HG02840 (cell line): ENCODE measurements at regions not wholly inside any gene's neighbourhood (a gene's known extent, or its start where the extent isn't known, plus 50 kb on each side); places are given as distances from the start of the nearest gene placed in this dataset.
"Not testable (repeated sequence)": the region's sequence is repeated elsewhere in the genome, so short reads cannot be mapped to it uniquely, and the experiment has no call there.

Source experiments
- ATAC-seq: cut with Tn5 transposase; IDR thresholded peaks from one replicate; pipeline ENCODE4 v1.9.1; 2021; ENCODE audit warnings: mild to moderate bottlenecking, moderate library complexity, moderate number of reproducible peaks; ENCODE audit not compliant: unreplicated experiment, low FRiP score

- not testable (repeated sequence) for ATAC-seq
These were observed 954.6 kb upstream of the CDH18 start for GRCh38 chr5:20942603-20943002.

- ATAC-seq: not testable (repeated sequence)
These were observed 952.8 kb upstream of the CDH18 start for GRCh38 chr5:20940786-20941185.

GRCh38 chr5:20890936-20891335 lies 902.9 kb upstream of the CDH18 start:
- not testable (repeated sequence) for ATAC-seq

DNA sequence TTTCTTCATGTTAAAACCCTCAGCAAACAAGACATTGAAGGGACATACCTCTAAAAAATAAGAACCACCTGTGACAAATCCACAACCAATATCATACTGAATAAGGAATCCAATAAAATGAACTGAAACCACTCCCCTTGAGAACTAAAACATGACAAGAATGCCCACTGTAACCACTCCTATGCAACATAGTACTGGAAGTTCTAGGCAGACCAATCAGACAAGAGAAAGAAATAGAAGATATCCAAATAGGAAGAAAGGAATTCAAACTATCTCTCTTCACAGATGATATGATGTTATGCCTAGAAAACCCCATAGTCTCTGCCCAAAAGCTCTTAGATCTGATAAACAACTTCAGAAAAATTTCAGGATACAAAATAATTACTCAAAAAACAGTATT lies 887.7 kb upstream of the CDH18 start:
- not testable (repeated sequence) for ATAC-seq

DNA sequence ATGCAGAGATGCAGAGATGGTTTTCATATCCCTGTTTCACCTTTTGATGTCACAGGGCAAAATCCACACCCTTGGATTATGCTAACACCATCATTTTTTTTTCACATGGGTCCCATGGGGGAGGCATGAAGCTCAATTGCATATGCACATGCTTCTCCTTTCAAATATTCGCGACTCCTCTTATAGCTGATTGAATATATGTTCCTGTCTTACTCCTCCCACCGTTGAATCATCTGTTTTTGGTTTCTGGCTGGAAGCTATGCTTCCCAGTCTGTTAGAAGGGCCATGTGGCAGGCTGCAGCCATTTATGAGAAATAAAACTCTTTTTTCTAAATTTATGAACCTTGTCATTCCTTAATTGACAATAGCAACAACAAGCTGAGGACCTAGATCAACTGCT lies 877.9 kb upstream of the CDH18 start:
- not testable (repeated sequence) for ATAC-seq

- no peak for ATAC-seq
These were observed 845.2 kb upstream of the CDH18 start for GRCh38 chr5:20833081-20833627.

DNA sequence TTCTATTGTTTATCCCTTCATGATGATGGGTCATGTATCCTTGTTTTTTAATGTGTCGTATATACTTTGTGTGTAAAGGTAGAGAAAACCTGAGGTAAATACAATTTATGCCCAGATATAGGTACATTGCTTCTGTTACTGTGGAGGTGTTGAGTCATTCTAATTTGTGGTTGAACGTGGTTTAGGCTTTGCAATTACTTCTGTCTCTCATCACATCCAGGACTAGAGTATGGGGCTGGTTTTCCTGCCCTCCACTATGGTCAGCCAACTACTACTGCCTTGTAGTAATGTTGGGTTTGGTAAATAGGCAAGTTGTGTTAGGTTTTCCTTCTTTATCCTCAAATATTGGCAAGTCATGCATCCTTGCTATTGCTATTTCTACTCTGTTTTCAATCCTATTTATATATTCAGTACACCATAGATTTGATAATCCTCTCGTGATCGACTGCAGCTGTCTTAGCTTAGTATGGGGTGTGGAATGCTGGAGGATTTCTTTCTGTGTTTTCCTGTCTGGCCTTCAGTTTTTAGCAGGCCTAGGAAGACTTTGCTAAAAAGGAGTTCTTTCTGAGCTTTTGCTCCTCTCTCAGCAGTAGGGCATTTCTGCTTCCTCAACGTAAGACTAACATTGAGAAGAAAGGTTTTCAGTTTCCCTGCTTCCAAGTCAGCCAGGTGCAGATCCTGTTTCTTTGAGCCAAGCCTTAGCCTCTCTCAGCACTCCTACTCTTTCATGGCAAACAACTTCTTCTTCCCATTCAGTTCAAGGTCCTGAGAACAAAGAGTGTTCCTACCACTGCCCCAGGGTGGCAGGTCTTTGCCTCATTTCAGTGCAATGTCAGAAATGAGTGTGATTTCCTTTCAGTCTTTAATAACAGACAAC lies 844.4 kb upstream of the CDH18 start:
- ATAC-seq: no peak

- not testable (repeated sequence) for ATAC-seq
These were observed 838.0 kb upstream of the CDH18 start for GRCh38 chr5:20825951-20826350.

GRCh38 chr5:20797216-20797615 lies 809.2 kb upstream of the CDH18 start:
- ATAC-seq: not testable (repeated sequence)

DNA sequence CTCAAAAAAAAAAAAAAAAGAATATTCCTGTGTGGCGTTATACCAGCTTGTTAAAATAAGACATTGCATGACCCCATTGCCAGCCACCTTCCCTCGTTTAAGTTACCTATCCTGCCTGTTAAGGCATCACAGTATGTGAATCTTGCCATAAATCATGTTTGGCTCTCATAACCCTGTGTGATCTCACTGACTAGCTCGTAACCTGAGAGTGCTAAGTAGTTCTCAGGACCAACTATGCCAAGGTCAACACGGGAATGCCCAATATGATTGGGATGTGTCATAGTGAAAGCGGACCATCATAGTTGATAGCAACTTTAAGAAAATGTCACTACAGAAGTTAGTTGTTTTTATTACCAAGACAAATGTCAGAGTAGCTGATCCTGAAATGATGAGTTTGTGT lies 796.8 kb upstream of the CDH18 start:
- ATAC-seq: not testable (repeated sequence)

- not testable (repeated sequence) for ATAC-seq
These were observed 795.5 kb upstream of the CDH18 start for GRCh38 chr5:20783484-20783883.

DNA sequence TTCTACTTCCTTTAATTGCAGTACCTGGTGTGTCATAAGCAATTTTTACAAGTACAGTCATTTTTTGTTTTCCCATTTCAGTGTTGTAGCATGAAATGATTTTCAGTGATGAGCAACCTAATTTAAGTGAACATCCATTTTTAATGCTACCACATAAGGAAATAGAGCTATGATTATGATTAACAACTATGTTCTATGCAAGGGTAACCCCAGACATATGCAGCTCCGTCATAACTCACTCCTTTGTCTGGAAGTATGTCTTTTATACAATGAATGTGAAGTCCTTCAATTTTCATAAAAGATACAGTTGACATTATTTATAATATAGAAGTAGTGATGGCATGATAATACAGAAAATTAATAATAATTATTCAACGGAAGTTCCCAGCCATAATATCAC lies 783.3 kb upstream of the CDH18 start:
- ATAC-seq: not testable (repeated sequence)

GRCh38 chr5:20765074-20765473 lies 777.1 kb upstream of the CDH18 start:
- not testable (repeated sequence) for ATAC-seq

DNA sequence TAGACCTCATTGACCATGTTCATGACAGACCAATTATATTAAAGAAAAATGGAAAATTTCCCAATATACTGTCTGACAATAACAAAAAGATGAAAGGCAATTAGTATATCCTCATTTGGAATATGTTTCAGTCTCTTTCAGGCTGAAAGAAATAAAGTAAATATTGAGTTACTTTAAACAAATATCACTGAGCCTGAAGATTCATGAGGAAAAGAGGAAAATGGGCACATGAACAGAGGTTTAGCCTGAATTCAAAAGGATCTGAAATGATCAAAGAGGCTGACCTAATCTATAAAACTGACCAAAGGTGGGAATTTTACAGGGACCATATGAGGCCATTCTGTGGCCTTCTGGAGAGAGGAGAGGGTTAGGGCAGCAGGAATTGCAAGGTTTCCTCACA lies 771.5 kb upstream of the CDH18 start:
- ATAC-seq: not testable (repeated sequence)

DNA sequence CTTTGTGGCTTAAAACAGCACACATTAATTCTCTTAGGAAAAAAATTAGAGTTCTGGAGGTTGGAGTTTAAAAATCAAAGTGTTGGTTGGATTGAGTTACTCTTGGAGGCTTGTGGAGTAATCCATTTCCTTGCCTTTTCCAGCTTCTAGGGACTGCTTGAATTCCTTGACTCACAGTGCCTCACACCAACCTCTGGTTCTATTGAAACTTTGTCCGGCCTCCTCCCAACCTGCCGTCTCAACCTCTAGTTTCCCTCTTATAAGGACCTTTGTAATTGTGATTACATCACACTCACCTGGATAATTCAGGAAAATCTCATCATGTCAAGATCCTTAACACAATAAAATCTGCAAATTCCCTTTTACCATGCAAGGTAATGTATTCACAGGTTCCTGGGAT lies 764.2 kb upstream of the CDH18 start:
- not testable (repeated sequence) for ATAC-seq

GRCh38 chr5:20735715-20736114 lies 747.7 kb upstream of the CDH18 start:
- peak; percentile 79 for ATAC-seq

DNA sequence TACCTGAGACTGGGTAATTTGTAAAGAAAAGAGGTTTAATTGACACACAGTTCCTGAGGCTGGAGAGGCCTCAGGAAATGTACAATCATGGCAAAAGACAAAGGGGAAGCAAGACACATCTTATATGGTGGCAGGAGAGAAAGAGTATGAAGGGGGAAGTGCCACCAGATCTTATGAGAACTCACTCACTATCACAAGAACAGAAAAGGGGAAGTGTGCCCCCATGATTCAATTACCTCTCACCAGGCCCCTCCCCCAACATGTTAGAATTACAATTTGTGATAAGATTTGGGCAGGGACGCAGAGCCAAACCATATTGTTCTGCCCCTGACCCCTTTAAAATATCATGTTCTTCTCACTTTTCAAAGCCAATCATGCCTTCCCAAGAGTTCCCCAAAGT lies 744.2 kb upstream of the CDH18 start:
- ATAC-seq: not testable (repeated sequence)

DNA sequence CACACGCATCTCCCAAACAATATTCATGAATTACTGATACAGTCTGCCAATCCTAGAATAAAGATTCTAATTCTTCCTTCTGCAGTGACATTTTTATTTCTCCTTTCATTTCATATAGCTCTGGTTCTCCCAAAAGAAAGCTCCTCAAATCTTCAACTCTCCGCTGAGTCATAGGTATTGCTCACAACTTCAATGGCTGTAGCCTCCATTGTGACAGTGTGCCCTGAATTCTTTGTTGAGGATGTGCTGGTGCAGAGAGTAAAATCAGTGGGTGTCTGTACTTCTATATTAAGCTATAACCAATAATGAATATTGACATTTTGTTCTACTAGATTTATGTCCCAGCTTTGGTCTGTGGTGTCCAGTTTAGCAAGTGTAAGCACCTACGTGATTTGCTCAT lies 733.3 kb upstream of the CDH18 start:
- not testable (repeated sequence) for ATAC-seq

GRCh38 chr5:20711520-20712155 lies 723.6 kb upstream of the CDH18 start:
- not testable (repeated sequence) for ATAC-seq

DNA sequence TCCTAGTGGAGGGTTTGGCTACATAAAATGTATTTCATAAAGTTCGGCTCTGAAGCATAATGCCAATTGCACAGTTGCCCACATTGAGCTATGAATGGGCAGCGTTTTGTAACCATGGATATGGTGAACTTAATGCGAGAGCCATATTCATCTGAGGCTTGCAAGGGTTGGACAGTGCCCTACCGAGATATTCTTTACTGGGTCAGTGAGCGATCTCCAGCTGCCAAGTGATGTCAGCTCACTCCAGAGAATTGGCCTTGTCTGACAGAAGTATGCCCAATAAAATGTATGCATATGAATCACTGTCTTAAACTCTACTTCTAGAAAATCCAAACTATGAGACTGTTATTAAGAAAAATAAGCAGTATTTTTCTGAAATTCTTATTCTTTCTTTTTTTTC lies 719.6 kb upstream of the CDH18 start:
- ATAC-seq: not testable (repeated sequence)

DNA sequence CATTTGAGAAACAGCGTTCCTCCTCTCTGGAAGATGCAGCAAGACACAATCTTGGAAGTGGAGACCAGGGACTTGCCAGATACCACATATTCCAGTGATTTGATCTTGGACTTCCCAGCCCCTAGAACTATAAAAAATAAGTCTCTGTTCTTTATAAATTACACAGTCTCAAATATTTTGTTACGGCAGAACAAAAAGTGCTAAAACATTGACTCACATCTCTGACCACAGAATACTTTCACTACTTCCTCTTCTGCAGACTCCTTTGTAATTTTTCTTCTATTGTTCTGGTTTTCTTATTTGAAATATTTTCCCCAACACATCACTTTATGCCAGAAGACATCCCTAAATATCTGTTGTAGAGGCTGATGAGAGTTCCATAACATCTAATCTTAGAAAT lies 706.1 kb upstream of the CDH18 start:
- ATAC-seq: no peak
